OCI-LY3 (cell line): ENCODE measurements at regions not wholly inside any gene's neighbourhood (a gene's known extent, or its start where the extent isn't known, plus 50 kb on each side); places are given as distances from the start of the nearest gene placed in this dataset.
"Not testable (repeated sequence)": the region's sequence is repeated elsewhere in the genome, so short reads cannot be mapped to it uniquely, and the experiment has no call there.

ENCODE experiments used
- H2AFZ ChIP-seq: fragments of 200-600, 300-600 bp; shearing (Covaris generic); 2 replicates; pipeline ENCODE4 v1.6.0; 2014; ENCODE audit warnings: antibody characterized with exemption, low read depth, low read length
- H3K27ac ChIP-seq: fragments of 200-600, 300-600 bp; sonication (generic); 2 replicates; pipeline ENCODE4 v1.5.1; 2014; ENCODE audit warnings: mild to moderate bottlenecking, low read length, moderate library complexity, mixed read lengths
- H3K27me3 ChIP-seq: fragments of 200-600, 300-600 bp; sonication (generic); 2 replicates; pipeline ENCODE4 v1.6.1; 2014; ENCODE audit warnings: low read depth, low read length, mixed read lengths
- H3K36me3 ChIP-seq: fragments of 200-600, 300-600 bp; sonication (generic); replicated peaks from 2 replicates; pipeline ENCODE3; 2014; ENCODE audit warnings: low read depth, low read length, mixed read lengths
- H3K4me1 ChIP-seq: fragments of 300-600, 200-600 bp; sonication (generic); 2 replicates; pipeline ENCODE4 v1.6.1; 2014; ENCODE audit warnings: low read length, mixed read lengths
- H3K4me2 ChIP-seq: fragments of 200-600, 300-600 bp; sonication (generic); 2 replicates; pipeline ENCODE4 v1.6.1; 2014; ENCODE audit warnings: low read length, mixed read lengths
- H3K4me3 ChIP-seq: fragments of 300-600, 200-600 bp; sonication (generic); 2 replicates; pipeline ENCODE4 v1.5.1; 2014; ENCODE audit warnings: antibody characterized with exemption, mild to moderate bottlenecking, low read length, moderate library complexity
- H3K79me2 ChIP-seq: fragments of 300-600, 200-600 bp; shearing (Covaris generic); 2 replicates; pipeline ENCODE4 v1.6.1; 2014; ENCODE audit warnings: mild to moderate bottlenecking, low read length, mixed read lengths
- H3K9ac ChIP-seq: fragments of 300-600, 200-600 bp; shearing (Covaris generic); 2 replicates; pipeline ENCODE4 v1.6.0; 2014; ENCODE audit warnings: mild to moderate bottlenecking, low read length, moderate library complexity
- H3K9me3 ChIP-seq: fragments of 200-600, 300-600 bp; shearing (Covaris generic); 2 replicates; pipeline ENCODE4 v1.6.1; 2014; ENCODE audit warnings: low read length, mixed read lengths; ENCODE audit not compliant: insufficient read depth
- H4K20me1 ChIP-seq: fragments of 200-600, 300-600 bp; sonication (generic); 2 replicates; pipeline ENCODE4 v1.6.1; 2016; ENCODE audit warnings: low read length, mixed read lengths; ENCODE audit not compliant: insufficient read depth
- EZH2phosphoT487 ChIP-seq: fragments of 200-600 bp; shearing (Covaris generic); IDR thresholded peaks from 2 replicates; pipeline ENCODE4 v1.6.1; 2018; ENCODE audit warnings: antibody characterized with exemption, mixed run types, low read depth
- TF ChIP-seq, protein P1 (sequence below): fragments of 200-600, 300-600 bp; sonication (generic); IDR thresholded peaks from 2 replicates; pipeline ENCODE4 v1.5.1; 2014; ENCODE audit warnings: antibody characterized with exemption, low read length, low read depth

DNA sequence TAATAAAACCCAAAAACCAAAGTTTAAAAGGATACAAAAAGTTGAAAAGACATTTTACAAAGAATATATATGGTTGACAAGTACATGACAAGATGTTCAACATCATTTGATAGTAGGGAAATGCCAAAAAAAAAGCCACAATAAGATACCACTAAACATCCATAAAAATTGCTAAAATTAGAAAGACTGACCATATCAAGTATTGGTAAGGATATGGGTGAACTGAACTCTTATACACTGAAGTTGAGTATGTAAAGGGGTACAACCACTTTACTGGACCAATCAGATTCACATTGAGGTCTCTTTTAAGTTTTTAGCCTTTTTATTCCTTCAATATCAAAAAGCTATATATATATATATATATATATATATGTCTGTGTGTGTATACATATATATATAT lies 190.5 kb upstream of the P2RY1 start:
- H3K4me1 ChIP-seq = no peaks in the 10 kb centered on the region
- no peak overlapping the region for H3K9ac ChIP-seq
- H3K4me3 ChIP-seq = no peak overlapping the region
- no peaks in the 10 kb centered on the region for H3K79me2 ChIP-seq
- H3K27ac ChIP-seq = no peak overlapping the region
- H3K36me3 ChIP-seq = no peaks in the 10 kb centered on the region
- H3K9me3 ChIP-seq = no peaks in the 10 kb centered on the region
- TF ChIP-seq EZH2phosphoT487 = no peak
- TF ChIP-seq, protein P1, sequence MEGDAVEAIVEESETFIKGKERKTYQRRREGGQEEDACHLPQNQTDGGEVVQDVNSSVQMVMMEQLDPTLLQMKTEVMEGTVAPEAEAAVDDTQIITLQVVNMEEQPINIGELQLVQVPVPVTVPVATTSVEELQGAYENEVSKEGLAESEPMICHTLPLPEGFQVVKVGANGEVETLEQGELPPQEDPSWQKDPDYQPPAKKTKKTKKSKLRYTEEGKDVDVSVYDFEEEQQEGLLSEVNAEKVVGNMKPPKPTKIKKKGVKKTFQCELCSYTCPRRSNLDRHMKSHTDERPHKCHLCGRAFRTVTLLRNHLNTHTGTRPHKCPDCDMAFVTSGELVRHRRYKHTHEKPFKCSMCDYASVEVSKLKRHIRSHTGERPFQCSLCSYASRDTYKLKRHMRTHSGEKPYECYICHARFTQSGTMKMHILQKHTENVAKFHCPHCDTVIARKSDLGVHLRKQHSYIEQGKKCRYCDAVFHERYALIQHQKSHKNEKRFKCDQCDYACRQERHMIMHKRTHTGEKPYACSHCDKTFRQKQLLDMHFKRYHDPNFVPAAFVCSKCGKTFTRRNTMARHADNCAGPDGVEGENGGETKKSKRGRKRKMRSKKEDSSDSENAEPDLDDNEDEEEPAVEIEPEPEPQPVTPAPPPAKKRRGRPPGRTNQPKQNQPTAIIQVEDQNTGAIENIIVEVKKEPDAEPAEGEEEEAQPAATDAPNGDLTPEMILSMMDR = no peak
- H3K4me2 ChIP-seq = no peak overlapping the region
- no peaks in the 10 kb centered on the region for H3K27me3 ChIP-seq
- H2AFZ ChIP-seq = no peak overlapping the region
- H4K20me1 ChIP-seq = no peaks in the 10 kb centered on the region

DNA sequence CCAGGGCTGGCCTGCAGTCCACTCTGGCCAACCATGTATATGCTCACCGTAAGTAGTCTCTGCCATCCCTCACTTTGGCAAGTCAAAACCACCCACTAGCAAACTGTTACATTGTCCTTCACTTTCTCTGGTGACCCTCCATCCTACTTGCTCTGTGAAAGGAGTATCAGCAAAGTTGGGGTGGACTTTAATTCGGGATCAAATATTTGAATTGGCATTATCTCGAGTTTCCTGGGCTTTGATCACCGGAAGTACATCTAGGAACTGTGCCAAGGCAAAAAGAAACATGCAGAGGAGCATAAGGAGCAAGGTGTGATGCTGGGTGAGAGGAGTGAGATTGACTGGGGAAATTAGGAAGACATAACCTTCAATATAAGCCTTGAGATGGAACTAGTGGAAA lies 188.9 kb upstream of the P2RY1 start:
- H3K27me3 ChIP-seq = no peaks in the 10 kb centered on the region
- no peaks in the 10 kb centered on the region for H3K79me2 ChIP-seq
- no peak overlapping the region for H3K4me2 ChIP-seq
- H4K20me1 ChIP-seq = no peaks in the 10 kb centered on the region
- H3K9ac ChIP-seq = no peak overlapping the region
- H3K27ac ChIP-seq = no peak overlapping the region
- H3K4me1 ChIP-seq = peaks cover 8% of the 10 kb centered on the region; the same call in 1 of the 2 replicates
- peak overlapping the region; percentile 27; the same call in 1 of the 2 replicates for H2AFZ ChIP-seq
- no peaks in the 10 kb centered on the region for H3K36me3 ChIP-seq
- TF ChIP-seq EZH2phosphoT487 = no peak
- H3K9me3 ChIP-seq = no peaks in the 10 kb centered on the region
- H3K4me3 ChIP-seq = no peak overlapping the region

DNA sequence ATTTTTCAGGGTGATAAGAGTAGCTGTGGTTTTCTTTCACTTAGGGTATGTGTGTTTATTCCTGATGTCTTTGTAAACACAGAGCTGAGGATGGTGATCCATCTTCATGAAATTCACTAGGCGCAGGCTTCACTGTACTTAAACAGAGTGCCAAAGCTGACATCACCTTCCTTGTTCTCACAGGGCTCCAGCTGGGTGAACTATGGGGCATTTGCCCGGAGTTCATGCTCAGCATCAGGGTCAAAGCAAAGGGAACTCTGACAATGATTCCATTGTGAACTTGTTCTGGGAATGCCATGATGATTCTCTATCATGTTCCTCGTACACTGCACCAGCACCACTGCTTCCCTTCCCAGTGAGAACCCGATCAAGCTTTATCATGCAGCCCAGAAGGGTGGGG lies 184.8 kb upstream of the P2RY1 start:
- Histone ChIP-seq H3K4me1 (peaks cover 8% of the 10 kb centered on the region; the same call in 1 of the 2 replicates), H3K36me3 (no peaks in the 10 kb centered on the region), H3K27me3 (no peaks in the 10 kb centered on the region), H2AFZ (peak overlapping the region; percentile 55; the same call in 1 of the 2 replicates), H3K4me3 (no peak overlapping the region), H3K9ac (no peak overlapping the region), H3K27ac (no peak overlapping the region), H3K79me2 (no peaks in the 10 kb centered on the region), H3K9me3 (no peaks in the 10 kb centered on the region), H4K20me1 (no peaks in the 10 kb centered on the region), H3K4me2 (peak overlapping the region; percentile 32; the same call in 1 of the 2 replicates)
- no peak for TF ChIP-seq EZH2phosphoT487
- TF ChIP-seq, protein P1 = no peak

DNA sequence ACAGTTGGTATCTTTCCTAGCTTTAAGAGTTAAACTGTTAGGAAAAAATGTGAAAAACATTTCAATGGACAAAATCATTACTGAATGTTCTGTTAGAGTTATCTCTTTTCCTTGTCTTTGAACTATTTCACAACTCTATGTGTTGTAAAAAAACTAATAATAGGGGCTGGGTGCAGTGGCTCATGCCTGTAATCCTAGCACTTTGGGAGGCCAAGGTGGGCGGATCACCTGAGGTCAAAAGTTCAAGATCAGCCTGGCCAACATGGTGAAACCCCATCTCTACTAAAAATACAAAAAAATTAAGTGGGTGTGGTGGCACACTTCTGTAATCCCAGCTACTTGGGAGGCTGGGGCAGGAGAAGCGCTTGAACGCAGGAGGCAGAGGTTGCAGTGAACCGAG lies 184.0 kb upstream of the P2RY1 start:
- H3K36me3 ChIP-seq, H3K4me2 ChIP-seq, H3K79me2 ChIP-seq, H2AFZ ChIP-seq, H3K4me1 ChIP-seq, H3K9ac ChIP-seq, H3K27ac ChIP-seq, H3K27me3 ChIP-seq, H4K20me1 ChIP-seq, H3K9me3 ChIP-seq, H3K4me3 ChIP-seq: not testable (repeated sequence)

DNA sequence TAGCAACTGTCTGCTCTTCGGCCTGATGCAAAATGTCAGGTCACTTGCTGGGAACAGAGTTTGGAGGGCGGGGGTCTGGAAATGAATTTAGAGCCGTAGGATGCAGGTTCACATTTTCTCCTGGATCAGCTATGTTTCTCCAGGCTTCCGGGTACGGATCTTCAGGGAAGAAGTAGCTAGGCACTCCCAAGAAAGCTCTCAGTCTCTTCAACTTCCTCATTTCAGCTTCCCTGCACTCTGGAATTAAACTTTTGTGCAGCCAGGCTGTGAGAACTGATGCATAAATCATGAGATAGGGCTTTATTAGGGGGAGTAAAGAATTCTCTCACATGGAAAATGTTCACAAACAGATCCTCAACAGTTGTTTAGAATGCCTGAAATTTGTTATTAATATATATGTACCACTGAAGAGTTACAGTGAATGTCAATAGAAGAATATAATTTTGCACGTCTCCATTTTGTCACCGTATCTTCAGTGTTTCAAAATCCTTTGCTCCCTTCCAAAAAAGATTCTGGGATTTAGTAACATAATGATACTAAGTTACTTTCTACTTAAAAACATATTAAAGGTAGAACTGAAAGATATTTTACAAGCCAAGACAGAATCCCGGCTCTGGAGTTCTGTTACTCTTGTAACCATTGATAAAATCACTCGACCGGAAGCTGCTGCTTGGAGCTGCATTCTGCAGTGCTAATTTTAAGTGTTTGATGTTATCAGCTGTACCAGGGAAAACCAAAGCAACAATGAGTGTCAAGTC lies 178.5 kb upstream of the P2RY1 start:
- TF ChIP-seq, protein P1 = no peak
- TF ChIP-seq EZH2phosphoT487 = no peak
- H3K27ac ChIP-seq = no peak overlapping the region
- no peaks in the 10 kb centered on the region for H3K79me2 ChIP-seq
- H3K27me3 ChIP-seq = no peaks in the 10 kb centered on the region
- H3K9ac ChIP-seq = no peak overlapping the region
- H3K36me3 ChIP-seq = peaks cover 4% of the 10 kb centered on the region
- no peaks in the 10 kb centered on the region for H3K4me1 ChIP-seq
- H3K9me3 ChIP-seq = peaks cover 9% of the 10 kb centered on the region
- H2AFZ ChIP-seq = no peak overlapping the region
- H3K4me2 ChIP-seq = no peak overlapping the region
- H3K4me3 ChIP-seq = no peak overlapping the region
- H4K20me1 ChIP-seq = no peaks in the 10 kb centered on the region
